ENCODE measurements at regions not wholly inside any gene's neighbourhood (a gene's known extent, or its start where the extent isn't known, plus 50 kb on each side); places are given as distances from the start of the nearest gene placed in this dataset.

- H3K9me3 ChIP-seq (replicated peaks in 1 of 3): no peaks in the 10 kb centered on the region
- TF ChIP-seq CTCF (IDR thresholded peaks at IDR 0.05): no peak
- TF ChIP-seq POLR2A (IDR thresholded peaks at IDR 0.05): no peak
- no peaks in the 10 kb centered on the region for H3K4me1 ChIP-seq (replicated peaks in 1 of 2)
- intact Hi-C loops (cut with DNase I): no loop called here
- DNase-seq: no peak
- H3K4me3 ChIP-seq: no peak overlapping the region
- H3K27ac ChIP-seq: no peak overlapping the region
- no peaks in the 10 kb centered on the region for H3K27me3 ChIP-seq
- no peaks in the 10 kb centered on the region for H3K36me3 ChIP-seq (replicated peaks in 1 of 2)
- 69 to 74% (median 72%) methylated on average over 4 of the region's 4 CpGs for WGBS, 4 donors
Observed at GRCh38 chr14:49199159-49199558, 387.0 kb downstream of the RPS29 start.

GRCh38 chr14:49196327-49196726 is 389.9 kb downstream of the RPS29 start:
- Histone ChIP-seq H3K27me3 (no peaks in the 10 kb centered on the region), H3K4me3 (no peak overlapping the region), H3K36me3 (replicated peaks in 1 of 2) (no peaks in the 10 kb centered on the region), H3K4me1 (replicated peaks in 1 of 2) (no peaks in the 10 kb centered on the region), H3K27ac (no peak overlapping the region), H3K9me3 (replicated peaks in 1 of 3) (no peaks in the 10 kb centered on the region)
- no peak for DNase-seq
- TF ChIP-seq POLR2A (IDR thresholded peaks at IDR 0.05) (no peak), CTCF (IDR thresholded peaks at IDR 0.05) (no peak)
- intact Hi-C loops (cut with DNase I): no loop called here
- WGBS, 4 donors: 80 to 86% (median 83%) methylated on average over 1 of the region's 1 CpG

- Histone ChIP-seq H3K27ac (no peak overlapping the region), H3K9me3 (replicated peaks in 1 of 3) (no peaks in the 10 kb centered on the region), H3K27me3 (no peaks in the 10 kb centered on the region), H3K36me3 (replicated peaks in 1 of 2) (no peaks in the 10 kb centered on the region), H3K4me1 (replicated peaks in 1 of 2) (peaks cover 0 to 8% of the 10 kb centered on the region in 2 donors), H3K4me3 (no peak overlapping the region)
- no peak for TF ChIP-seq POLR2A (IDR thresholded peaks at IDR 0.05)
- no peak for TF ChIP-seq CTCF (IDR thresholded peaks at IDR 0.05)
- DNase-seq: no peak
- 73 to 86% (median 83%) methylated on average over 2 of the region's 2 CpGs for WGBS, 4 donors
- intact Hi-C loops (cut with DNase I): no loop called here
Observed at GRCh38 chr14:49194067-49194466, 392.1 kb downstream of the RPS29 start.

GRCh38 chr14:49193332-49194065 is 392.7 kb downstream of the RPS29 start:
- TF ChIP-seq POLR2A (IDR thresholded peaks at IDR 0.05): no peak
- no peak for TF ChIP-seq CTCF (IDR thresholded peaks at IDR 0.05)
- intact Hi-C loops (cut with DNase I): no loop called here
- peaks cover 0 to 8% of the 10 kb centered on the region in 2 donors for H3K4me1 ChIP-seq (replicated peaks in 1 of 2)
- WGBS, 4 donors: 59 to 65% (median 61%) methylated on average over 7 of the region's 7 CpGs
- no peaks in the 10 kb centered on the region for H3K9me3 ChIP-seq (replicated peaks in 1 of 3)
- no peaks in the 10 kb centered on the region for H3K27me3 ChIP-seq
- no peaks in the 10 kb centered on the region for H3K36me3 ChIP-seq (replicated peaks in 1 of 2)
- H3K27ac ChIP-seq: no peak overlapping the region
- no peak for DNase-seq
- H3K4me3 ChIP-seq: no peak overlapping the region

Measured in adrenal gland (tissue), 9 donors.